RPMI7951 (cell line): ENCODE measurements at regions not wholly inside any gene's neighbourhood (a gene's known extent, or its start where the extent isn't known, plus 50 kb on each side); places are given as distances from the start of the nearest gene placed in this dataset.
"Not testable (repeated sequence)": the region's sequence is repeated elsewhere in the genome, so short reads cannot be mapped to it uniquely, and the experiment has no call there.

ENCODE experiments used
- DNase-seq: peaks from one replicate; pipeline ENCODE4 v3.0.0-alpha.2; 2012; ENCODE audit warnings: low read depth

DNA sequence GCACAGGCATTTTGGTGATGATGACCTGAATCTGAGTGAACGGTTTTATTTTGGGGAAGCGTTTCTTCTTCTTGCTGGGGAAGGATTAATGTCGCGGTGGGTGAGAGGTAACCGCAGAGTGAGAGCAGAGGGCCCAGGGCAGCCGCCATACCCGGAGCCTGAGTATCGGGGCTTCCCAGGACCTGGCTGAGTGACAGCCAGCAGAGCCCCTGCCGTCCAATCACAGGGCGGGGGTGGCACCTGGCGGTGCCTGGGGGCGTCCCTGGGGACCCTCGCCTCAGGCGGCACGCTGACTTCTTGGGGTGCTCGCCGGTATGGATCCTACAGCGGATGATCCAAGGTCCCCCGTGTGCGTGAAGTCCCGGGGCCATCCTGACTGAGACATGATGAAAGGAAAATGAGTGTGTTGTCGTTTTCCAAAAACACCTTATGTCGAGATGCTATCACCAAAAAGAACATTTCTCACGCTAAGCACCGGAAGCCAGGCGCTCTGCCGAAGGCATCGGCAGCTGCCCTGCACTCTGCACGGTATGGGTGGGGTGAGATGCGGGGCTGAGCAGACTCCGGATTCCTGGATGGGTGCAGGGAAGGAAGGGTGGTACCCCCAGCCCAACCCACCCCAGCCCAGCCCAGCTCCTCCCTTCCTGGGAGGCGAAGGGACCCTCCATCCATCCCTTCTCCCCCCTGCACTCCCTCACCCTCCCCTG, 227.9 kb upstream of the SHH start:
- DNase-seq, result no peak

DNA sequence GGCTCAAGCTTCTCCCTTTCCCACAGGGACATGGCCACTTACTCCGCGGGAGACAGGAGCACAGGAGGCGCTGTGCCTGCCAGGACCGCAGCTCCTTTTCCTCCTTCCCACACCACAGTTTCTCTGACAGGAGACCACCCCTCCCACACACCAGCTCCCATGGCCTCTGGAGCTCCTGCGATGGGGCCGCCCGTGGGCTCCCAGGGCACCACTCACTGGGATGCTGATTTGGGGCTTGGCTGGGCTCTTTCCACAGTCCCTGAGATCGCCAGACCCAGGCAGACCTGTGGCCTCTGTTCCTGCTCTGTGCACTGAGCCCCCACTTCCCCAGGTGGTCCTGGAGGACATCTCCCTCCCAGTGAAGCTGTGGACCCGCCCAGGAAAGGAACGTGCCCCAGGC, 226.9 kb upstream of the SHH start:
- no peak for DNase-seq

DNA sequence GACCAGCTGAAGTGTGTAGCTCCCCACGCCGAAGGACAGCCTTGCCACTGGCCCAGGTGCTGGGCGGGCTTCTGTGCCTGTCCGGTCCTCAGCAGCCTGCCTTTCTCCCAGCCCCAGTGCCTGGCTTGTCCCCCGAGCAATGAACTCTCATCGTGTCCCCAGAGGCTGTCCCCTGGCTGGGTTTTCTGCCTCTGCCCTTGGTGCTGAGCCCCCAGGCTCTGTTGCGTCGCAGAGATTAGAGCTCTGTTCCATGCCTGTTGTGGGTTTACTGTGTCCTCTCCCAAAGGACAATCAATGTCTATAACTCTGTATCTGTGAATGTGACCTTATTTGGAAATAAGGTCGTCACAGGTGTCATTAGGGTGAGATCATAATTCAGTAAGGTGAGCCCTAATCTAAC, 226.1 kb upstream of the SHH start:
- no peak for DNase-seq

DNA sequence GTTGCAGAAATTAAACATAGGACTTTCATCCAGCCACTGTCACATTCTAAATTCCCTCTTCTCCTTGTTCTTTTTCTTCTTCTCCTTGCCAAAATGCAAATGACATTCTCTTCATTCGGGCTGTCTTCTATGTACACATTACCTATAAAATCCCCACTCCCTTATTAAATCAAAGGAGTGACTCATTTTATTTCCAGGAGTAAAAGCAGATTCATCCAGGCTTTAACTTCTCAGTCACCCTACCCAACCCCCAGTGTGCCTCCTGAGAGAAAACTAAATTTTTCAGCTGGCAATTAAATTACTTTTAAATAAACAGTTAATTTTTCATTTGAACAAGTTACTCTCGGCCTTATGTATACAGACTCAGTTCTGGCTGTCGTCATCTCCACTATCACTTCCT, 223.9 kb upstream of the SHH start:
- DNase-seq, result no peak

DNA sequence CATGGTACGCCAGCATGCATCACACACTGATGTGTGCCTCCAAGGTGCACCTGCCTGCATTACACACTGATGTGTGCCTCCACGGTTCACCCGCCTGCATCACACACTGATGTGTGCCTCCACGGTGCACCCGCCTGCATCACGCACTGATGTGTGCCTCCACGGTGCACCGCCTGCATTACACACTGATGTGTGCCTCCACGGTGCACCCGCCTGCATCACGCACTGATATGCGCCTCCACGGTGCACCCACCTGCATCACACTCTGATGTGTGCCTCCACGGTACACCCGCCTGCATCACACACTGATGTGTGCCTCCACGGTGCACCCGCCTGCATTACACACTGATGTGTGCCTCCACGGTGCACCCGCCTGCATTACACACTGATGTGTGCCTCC, 223.1 kb upstream of the SHH start:
- DNase-seq, result not testable (repeated sequence)

DNA sequence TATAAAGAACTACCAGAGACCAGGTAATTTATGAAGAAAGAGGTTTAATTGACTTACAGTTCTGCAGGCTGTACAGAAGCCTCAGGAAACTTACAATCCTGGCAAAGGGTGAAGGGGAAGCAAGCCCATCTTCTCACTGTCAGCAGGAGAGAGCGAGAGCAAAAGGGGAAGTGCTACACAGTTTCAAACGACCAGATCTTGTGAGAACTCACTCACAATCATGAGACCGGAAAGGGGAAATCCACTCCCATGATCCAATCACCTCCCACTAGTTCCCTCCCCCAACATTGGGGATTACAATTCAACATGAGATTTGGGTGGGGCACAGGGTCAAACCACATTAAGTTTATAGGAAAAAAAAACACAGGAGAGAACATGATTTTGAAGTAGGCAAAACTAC, 222.1 kb upstream of the SHH start:
- DNase-seq, result peak; percentile 9

DNA sequence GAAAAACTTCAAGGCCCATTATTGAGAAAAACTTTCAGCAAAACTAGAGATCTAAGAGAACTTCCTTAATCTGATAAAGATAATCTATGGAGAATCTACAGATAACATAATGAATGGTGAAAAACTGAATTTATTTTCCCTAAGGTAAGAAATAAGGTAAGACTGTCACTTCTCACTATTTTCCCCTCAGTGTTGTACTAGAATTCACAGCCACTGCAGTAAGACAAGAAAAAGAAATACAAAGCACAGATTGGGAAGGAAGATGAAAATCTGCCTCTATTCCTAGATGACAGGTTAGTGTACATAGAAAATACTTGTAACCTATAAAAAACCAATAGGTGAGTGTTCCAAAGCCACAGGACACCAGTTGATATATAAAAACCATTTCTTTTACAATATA, 220.7 kb upstream of the SHH start:
- no peak for DNase-seq

DNA sequence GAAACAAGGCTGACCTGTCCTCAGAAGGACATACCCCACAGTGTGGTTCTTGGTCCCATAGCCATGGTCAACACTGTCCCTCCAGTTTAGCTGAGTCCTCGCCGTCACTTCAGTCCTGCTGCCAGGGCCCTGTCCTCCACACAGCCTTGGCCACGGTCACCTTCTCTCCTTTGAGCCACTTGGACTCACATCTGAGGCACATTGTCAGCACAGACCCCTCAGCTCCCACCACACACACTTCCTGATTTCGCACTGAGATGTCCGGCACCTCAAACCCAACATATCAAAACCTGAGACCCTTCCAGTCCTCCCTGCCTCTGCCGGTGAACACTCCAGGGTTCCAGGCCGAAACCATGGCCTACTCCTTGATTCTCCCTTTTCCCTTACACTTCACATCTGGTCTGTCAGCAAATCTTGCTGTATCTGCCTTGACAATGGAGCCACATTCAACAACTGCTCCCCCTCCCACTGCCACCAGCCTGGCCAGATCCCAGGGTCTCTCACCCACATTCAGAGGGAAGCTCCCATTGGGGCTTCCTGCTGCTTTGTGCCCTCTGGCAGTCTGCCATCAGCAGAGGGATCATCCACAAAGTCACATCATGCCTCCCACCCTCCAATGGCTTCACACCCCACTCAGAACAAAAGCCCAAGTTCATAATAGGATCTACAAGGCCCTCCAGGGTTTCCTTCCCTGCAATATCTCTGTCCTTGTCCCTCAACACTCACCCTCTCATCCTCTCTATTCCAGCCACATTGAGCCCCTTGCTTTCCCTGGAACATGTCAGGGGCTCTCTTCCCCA, 219.6 kb upstream of the SHH start:
- no peak for DNase-seq

DNA sequence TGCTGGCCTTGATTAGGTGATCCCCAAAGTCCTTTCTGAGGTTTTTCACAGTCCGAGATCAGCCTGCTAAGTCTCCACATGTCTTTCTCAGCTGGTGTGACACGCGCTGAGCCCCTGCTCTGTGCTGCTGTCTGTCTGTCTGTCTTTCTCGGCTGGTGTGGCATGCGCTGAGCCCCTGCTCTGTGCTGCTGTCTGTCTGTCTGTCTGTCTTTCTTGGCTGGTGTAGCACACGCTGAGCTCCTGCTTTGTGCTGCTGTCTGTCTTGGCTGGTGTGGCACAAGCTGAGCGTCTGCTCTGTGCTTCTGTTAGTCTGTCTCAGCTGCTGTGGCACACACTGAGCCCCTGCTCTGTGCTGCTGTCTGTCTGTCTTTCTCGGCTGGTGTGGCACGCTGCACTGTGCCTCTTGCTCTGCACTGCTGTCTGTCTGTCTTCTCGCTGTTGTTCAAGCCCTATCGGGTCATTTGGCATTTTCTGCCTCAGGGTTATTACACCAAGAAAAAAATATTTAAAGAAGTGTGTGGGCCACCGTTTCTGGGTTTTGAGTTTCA, 217.3 kb upstream of the SHH start:
- DNase-seq, result no peak

DNA sequence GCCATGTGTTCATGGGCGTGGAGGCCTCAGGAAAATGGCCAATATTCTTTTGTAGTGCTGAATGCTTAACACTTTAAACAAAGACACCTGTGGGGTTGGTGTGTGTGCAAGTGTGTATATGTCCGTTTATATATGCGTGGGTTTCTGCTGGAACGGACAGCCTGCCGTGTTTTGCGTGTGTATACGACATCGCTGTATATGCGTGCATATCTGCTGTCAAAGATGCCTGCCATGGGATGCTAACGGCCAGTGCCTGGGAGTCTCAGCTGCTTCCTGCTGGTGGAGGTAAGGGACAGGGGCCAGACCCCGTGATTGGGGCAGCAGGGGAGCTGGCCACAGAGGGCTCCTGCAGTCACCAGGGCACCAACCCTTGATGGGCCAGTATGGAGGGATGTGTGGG, 216.3 kb upstream of the SHH start:
- no peak for DNase-seq

DNA sequence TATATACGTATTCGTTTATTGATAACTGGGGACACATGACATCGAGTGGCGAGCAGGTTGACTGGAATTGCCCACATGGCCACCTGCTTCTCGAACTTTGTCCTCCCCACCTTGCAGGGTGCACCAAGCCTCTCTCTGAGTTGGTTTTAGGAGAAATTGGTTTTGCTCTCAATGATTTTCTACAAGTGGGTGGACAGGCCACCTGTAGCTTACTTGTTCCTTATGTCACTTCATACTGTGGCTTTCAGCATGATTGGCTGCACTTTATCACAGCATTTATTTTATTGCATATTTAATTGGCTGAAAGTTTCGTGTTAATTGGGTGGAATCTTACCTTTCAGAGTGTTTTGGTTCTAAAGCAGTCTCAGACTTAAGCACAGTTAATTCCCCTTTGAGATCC, 215.6 kb upstream of the SHH start:
- no peak for DNase-seq

DNA sequence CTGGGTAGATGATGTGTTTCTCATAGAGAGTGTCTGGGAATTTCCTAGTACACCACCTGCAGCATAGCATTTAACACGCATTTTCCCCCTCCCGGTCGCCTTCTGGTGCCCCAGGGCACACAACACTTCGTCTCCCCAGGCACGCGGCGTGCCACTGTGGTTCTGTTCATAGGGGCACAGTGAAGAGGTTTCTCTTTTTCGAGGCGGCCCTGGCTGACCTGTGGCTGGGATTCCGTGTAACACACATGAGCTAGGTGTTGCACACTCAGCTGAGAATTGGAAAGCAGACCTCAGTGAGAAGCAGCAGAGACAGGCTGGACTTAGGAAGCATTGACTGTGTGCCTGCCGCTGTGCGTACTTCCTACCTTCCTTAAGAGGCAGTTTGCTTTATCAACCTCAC, 214.3 kb upstream of the SHH start:
- no peak for DNase-seq

DNA sequence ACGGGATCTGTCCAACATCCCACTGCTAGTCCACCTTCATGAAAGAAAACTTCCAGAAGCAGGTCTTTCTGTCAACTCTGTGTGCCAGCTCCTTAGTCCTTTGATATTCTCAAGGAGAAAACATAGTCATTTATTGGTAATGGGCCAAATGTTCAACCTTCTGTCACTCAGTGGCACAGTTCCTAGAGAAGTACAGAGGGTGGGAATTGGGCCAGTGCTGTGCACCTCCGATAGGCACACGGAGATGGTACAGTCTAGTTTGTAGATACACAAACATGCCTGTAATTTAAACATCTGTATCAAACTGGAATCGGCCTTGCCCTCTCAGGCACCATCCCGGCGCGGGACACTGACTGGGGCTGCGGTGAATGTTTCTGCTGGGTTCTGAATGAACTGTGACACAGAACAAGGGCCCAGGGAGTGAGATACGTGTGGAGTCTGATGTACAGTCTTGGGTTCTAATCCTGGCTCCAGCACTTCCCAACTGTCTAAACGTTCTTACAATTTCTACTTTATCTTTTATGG, 213.9 kb upstream of the SHH start:
- no peak for DNase-seq

DNA sequence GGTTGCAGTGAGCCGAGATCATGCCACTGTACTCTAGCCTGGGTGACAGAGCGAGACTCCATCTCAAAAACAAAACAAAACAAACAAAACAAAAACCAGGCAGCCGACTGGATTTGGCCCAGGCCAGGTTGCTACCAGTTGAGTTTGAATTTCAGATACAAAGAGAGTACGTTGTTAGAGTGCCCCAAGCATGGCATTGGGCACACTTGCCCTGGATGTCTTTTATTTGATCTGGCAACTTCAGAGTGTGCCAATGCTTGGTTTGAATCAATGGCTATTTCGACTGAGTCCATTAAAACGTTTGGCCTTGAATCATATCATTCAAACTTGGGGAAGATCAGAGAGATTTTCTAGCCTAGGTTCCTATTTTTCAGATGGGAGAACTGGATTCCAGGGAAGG, 213.4 kb upstream of the SHH start:
- DNase-seq, result no peak

DNA sequence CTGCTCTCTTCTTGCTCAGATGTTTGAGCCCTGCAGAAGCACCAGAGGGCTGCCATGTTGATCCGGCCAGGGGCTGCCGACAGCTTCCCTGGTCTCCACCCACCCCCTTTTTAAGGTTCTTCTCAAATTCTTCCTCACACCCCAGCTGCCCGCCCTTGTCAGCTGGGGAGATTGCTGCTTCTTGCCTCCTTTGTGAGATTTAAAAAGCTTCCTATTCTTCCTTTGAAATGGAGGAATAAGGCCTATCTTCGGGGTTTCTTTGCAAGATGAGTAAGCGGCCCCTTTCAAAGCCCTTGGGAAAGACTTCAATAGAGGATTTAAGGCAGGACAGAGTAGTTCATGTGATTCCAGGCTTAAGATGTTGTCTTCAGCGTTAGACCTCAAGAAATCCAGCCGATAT, 211.9 kb upstream of the SHH start:
- no peak for DNase-seq

DNA sequence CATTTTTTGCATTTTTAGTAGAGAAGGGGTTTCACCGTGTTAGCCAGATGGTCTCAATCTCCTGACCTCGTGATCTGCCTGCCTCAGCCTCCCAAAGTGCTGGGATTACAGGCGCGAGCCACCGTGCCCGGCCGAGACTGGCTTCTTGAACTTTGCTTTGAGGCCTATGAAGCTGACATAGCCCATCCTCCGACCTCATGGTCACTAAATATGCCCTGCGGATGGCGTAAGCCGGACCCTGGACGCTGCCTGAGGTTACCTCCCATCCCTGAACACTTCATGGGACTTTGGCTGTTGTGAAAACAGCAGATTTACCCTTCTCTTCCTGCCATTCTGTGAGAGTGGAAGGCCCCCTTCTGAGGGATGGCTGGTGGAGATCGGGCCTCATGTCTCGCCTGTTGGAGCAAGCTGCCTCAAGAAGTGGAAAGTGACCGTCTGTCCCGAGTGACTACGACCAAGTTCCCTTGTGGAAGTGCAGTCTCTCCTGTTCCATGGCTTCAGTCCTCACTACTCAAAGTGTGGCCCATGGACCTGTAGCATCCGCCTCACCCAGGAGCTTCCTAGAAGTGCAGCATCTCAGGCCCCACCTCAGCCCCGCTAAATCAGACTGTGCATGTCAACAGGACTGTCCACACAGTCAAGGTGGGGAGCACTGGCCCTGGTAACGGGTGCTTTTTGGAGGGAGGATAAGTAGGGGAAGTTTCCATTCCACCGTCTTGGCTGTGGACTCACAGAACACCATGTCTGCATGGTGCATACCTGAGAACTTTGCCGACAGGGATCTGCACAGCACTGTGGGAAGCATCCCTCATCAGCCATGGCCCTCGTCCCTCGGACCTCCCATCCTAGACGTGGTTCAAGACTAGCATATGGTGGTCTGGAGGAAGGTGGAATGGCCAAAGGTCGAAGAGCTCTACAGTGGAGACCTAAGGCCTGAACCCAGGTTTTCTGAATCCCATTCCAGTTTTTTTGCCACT, 210.5 kb upstream of the SHH start:
- DNase-seq, result no peak

DNA sequence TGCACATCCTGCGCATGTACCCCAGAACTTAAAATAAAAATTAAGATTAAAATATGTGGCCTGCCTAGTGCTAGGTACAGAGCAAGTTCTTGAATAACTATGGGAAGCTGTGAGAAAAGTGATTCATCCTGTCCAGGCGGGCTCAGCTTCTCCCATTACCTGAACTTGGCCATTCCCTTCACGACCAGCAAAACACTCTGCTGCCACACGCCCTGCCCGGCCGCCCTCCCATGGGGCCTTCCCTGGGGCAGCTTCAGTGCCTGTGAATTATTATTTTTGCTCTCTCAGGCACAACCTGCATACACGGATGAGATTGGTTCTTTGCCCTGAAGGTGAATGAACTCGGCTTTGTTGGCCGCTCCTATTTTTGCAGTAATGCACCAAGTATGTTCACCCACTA, 209.2 kb upstream of the SHH start:
- DNase-seq, result no peak

DNA sequence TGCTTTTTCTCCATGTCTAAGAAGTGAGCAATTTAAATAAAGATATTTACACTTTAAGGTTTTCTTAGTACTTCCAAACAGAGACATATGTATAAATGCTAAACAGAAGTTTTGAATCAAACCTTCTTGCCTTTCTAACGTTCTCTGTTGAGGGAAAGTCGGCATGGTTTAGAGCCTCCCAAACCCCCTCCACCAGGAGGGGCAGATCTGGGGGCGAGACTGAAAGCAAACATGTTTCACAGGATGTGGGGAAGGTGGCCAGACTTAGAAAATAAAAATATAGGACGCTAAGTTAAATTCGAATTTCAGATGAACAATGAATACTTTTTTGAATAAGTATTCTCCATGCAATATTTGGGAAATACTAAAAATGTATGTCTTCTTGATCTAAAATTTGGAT, 208.3 kb upstream of the SHH start:
- DNase-seq, result no peak

DNA sequence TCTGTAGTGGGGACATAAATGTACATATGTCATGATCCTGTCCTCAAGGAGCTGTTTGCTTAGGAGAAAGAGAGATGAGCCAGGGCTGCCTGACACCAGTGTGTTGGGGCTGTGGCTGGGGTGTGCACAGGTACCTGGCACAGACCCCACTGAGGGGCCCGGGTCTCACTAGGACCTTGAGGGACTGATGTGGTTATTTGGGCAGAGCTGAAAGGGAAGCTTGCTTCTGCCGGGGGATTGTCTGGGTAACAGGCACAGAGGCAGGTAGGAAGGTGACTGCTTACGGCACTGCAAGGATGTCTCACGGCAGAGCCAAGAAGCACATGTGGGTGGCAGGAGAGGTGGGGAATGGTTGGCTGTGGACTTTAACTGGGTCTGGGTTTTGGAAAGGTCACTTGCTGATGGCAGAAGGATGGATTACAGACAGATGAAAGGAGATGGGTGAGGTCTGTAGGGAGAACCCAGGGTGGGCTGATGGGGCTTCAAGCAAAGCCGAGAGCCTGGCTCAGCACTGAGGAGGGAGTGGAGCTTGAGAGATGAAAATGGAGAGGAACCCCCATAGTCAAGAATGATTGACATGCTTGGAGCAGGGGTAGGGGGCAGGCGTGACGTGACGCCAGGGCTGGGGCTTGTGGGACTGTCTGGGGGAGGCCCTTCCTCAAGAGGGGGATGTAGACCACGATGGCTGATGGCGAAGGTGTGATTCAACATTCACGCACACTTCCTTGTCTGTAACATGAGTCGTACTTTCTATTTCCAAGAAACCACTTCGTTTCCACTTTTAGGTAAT, 207.7 kb upstream of the SHH start:
- DNase-seq, result no peak

DNA sequence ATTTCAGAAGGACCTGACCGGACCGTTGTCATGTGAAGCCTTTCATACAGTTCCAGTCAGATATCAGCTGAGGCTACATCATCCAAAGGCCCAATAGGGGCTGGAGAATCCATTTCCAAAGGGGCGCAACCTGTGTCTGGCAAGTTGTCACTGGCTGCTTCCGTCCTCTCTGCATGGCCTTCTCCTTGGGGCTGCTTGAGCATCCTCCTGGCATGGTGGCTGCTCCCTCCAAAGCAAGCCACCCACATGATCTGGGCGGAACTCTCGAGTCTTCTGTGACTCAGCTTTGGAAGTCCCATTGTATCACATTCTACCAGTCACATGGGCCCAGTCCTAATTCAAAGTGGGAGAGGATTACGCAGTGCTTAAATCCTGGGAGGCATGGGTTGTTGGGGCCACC, 207.0 kb upstream of the SHH start:
- no peak for DNase-seq
